ENCODE measurements at regions not wholly inside any gene's neighbourhood (a gene's known extent, or its start where the extent isn't known, plus 50 kb on each side); places are given as distances from the start of the nearest gene placed in this dataset.

- TF ChIP-seq JUNB (IDR thresholded peaks at IDR 0.05; ENCODE audit: unreplicated experiment) = no peak
Observed at GRCh38 chr22:49636214-49636613, 191.5 kb downstream of the BRD1 start (continued).

DNA sequence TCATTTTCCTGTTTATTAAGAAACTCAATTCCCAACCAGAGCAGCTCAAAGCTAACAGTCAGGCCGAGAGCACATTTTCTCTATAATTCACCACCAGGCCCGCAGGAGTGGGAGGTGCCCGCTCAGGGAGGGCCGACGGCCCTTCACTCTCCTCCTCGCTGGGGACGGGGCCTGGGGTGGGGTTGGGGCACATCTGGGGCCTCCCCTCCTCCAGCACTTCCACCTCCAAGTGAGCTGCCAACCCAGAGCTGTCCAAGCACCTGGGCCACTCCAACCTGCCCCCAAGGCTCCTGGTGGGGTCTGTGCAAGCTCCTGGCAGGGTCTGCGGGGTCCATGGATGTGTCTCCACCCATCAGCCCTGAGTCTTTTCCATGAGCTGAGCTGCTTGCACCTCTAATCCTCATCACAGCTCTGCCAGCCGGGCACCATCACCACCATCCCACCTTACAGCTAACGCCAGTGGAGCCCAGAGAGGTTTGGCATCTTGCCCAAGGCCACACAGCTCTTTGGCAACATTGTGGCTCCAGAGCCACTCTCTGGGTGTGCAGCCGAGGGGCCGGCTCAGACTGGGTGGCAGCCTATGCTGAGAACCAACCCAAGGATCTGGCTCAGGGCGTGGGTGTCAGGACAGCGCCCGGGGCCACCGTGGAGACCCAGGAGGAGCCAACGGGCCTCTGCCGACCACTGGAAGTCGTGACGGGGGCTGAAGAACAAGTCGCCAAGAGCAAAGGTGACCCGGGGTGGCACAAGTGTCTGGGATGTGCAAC lies 193.5 kb downstream of the BRD1 start:
- Mint-ChIP-seq H3K4me3 (no peak overlapping the region), H3K4me1 (no peaks in the 10 kb centered on the region; the same call in 2 of the 3 replicates), H3K36me3 (ENCODE audit: low read depth) (no peaks in the 10 kb centered on the region), H3K27ac (no peak overlapping the region; the same call in 1 of the 2 replicates), H3K27me3 (ENCODE audit: insufficient read depth, low read depth, poor library complexity) (peaks cover 7% of the 10 kb centered on the region), H3K9me3 (no peaks in the 10 kb centered on the region)
- no peak overlapping the region for H3K4me2 ChIP-seq
- no peaks in the 10 kb centered on the region for H4K20me1 ChIP-seq (replicated peaks; ENCODE audit: insufficient read depth)
- no peak for ATAC-seq
- no peak overlapping the region for H3K4me3 ChIP-seq
- no peak overlapping the region for H2AFZ ChIP-seq
- no peak for DNase-seq (ENCODE audit: low spot score)
- H3K27ac ChIP-seq (ENCODE audit: low read depth) = no peak overlapping the region
- no peaks in the 10 kb centered on the region for H3F3A ChIP-seq (replicated peaks; ENCODE audit: low read depth)
- H3K4me1 ChIP-seq (ENCODE audit: insufficient read depth) = no peaks in the 10 kb centered on the region
- no peaks in the 10 kb centered on the region for H3K79me2 ChIP-seq (replicated peaks; ENCODE audit: insufficient read depth)
- H3K27me3 ChIP-seq (ENCODE audit: insufficient read depth) = no peaks in the 10 kb centered on the region
- no peaks in the 10 kb centered on the region for H3K9me2 ChIP-seq (ENCODE audit: insufficient read depth)
- no peaks in the 10 kb centered on the region for H3K36me3 ChIP-seq (ENCODE audit: insufficient read depth)
- TF ChIP-seq EZH2phosphoT487 (IDR thresholded peaks at IDR 0.05; ENCODE audit: unreplicated experiment) (no peak), CREB1 (CRISPR knock-in tag; IDR thresholded peaks at IDR 0.05; ENCODE audit: low read depth) (no peak), EZH2 (IDR thresholded peaks at IDR 0.05; ENCODE audit: low read depth, unreplicated experiment) (no peak), ZNF331 (CRISPR knock-in tag; IDR thresholded peaks at IDR 0.05; ENCODE audit: low read depth) (no peak), STAT1 (IDR thresholded peaks at IDR 0.05; ENCODE audit: unreplicated experiment) (no peak), NANOG (IDR thresholded peaks at IDR 0.05; ENCODE audit: borderline replicate concordance) (no peak), ZNF114 (CRISPR knock-in tag; IDR thresholded peaks at IDR 0.05) (no peak), POLR2AphosphoS5 (IDR thresholded peaks at IDR 0.05; ENCODE audit: low read depth) (no peak)
- TF ChIP-seq, protein P1, sequence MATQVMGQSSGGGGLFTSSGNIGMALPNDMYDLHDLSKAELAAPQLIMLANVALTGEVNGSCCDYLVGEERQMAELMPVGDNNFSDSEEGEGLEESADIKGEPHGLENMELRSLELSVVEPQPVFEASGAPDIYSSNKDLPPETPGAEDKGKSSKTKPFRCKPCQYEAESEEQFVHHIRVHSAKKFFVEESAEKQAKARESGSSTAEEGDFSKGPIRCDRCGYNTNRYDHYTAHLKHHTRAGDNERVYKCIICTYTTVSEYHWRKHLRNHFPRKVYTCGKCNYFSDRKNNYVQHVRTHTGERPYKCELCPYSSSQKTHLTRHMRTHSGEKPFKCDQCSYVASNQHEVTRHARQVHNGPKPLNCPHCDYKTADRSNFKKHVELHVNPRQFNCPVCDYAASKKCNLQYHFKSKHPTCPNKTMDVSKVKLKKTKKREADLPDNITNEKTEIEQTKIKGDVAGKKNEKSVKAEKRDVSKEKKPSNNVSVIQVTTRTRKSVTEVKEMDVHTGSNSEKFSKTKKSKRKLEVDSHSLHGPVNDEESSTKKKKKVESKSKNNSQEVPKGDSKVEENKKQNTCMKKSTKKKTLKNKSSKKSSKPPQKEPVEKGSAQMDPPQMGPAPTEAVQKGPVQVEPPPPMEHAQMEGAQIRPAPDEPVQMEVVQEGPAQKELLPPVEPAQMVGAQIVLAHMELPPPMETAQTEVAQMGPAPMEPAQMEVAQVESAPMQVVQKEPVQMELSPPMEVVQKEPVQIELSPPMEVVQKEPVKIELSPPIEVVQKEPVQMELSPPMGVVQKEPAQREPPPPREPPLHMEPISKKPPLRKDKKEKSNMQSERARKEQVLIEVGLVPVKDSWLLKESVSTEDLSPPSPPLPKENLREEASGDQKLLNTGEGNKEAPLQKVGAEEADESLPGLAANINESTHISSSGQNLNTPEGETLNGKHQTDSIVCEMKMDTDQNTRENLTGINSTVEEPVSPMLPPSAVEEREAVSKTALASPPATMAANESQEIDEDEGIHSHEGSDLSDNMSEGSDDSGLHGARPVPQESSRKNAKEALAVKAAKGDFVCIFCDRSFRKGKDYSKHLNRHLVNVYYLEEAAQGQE (IDR thresholded peaks at IDR 0.05; ENCODE audit: unreplicated experiment) = no peak
- TF ChIP-seq, protein P2, sequence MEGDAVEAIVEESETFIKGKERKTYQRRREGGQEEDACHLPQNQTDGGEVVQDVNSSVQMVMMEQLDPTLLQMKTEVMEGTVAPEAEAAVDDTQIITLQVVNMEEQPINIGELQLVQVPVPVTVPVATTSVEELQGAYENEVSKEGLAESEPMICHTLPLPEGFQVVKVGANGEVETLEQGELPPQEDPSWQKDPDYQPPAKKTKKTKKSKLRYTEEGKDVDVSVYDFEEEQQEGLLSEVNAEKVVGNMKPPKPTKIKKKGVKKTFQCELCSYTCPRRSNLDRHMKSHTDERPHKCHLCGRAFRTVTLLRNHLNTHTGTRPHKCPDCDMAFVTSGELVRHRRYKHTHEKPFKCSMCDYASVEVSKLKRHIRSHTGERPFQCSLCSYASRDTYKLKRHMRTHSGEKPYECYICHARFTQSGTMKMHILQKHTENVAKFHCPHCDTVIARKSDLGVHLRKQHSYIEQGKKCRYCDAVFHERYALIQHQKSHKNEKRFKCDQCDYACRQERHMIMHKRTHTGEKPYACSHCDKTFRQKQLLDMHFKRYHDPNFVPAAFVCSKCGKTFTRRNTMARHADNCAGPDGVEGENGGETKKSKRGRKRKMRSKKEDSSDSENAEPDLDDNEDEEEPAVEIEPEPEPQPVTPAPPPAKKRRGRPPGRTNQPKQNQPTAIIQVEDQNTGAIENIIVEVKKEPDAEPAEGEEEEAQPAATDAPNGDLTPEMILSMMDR (conservative IDR thresholded peaks at IDR 0.05; ENCODE audit: low read depth in 2 of 2) = no peak
- TF ChIP-seq, protein P3, sequence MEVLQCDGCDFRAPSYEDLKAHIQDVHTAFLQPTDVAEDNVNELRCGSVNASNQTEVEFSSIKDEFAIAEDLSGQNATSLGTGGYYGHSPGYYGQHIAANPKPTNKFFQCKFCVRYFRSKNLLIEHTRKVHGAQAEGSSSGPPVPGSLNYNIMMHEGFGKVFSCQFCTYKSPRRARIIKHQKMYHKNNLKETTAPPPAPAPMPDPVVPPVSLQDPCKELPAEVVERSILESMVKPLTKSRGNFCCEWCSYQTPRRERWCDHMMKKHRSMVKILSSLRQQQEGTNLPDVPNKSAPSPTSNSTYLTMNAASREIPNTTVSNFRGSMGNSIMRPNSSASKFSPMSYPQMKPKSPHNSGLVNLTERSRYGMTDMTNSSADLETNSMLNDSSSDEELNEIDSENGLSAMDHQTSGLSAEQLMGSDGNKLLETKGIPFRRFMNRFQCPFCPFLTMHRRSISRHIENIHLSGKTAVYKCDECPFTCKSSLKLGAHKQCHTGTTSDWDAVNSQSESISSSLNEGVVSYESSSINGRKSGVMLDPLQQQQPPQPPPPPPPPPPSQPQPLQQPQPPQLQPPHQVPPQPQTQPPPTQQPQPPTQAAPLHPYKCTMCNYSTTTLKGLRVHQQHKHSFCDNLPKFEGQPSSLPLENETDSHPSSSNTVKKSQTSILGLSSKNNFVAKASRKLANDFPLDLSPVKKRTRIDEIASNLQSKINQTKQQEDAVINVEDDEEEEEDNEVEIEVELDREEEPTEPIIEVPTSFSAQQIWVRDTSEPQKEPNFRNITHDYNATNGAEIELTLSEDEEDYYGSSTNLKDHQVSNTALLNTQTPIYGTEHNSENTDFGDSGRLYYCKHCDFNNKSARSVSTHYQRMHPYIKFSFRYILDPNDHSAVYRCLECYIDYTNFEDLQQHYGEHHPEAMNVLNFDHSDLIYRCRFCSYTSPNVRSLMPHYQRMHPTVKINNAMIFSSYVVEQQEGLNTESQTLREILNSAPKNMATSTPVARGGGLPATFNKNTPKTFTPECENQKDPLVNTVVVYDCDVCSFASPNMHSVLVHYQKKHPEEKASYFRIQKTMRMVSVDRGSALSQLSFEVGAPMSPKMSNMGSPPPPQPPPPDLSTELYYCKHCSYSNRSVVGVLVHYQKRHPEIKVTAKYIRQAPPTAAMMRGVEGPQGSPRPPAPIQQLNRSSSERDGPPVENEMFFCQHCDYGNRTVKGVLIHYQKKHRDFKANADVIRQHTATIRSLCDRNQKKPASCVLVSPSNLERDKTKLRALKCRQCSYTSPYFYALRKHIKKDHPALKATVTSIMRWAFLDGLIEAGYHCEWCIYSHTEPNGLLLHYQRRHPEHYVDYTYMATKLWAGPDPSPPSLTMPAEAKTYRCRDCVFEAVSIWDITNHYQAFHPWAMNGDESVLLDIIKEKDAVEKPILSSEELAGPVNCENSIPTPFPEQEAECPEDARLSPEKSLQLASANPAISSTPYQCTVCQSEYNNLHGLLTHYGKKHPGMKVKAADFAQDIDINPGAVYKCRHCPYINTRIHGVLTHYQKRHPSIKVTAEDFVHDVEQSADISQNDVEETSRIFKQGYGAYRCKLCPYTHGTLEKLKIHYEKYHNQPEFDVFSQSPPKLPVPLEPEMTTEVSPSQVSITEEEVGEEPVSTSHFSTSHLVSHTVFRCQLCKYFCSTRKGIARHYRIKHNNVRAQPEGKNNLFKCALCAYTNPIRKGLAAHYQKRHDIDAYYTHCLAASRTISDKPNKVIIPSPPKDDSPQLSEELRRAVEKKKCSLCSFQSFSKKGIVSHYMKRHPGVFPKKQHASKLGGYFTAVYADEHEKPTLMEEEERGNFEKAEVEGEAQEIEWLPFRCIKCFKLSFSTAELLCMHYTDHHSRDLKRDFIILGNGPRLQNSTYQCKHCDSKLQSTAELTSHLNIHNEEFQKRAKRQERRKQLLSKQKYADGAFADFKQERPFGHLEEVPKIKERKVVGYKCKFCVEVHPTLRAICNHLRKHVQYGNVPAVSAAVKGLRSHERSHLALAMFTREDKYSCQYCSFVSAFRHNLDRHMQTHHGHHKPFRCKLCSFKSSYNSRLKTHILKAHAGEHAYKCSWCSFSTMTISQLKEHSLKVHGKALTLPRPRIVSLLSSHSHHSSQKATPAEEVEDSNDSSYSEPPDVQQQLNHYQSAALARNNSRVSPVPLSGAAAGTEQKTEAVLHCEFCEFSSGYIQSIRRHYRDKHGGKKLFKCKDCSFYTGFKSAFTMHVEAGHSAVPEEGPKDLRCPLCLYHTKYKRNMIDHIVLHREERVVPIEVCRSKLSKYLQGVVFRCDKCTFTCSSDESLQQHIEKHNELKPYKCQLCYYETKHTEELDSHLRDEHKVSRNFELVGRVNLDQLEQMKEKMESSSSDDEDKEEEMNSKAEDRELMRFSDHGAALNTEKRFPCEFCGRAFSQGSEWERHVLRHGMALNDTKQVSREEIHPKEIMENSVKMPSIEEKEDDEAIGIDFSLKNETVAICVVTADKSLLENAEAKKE (CRISPR knock-in tag; IDR thresholded peaks at IDR 0.05) = no peak
- TF ChIP-seq, protein P4, sequence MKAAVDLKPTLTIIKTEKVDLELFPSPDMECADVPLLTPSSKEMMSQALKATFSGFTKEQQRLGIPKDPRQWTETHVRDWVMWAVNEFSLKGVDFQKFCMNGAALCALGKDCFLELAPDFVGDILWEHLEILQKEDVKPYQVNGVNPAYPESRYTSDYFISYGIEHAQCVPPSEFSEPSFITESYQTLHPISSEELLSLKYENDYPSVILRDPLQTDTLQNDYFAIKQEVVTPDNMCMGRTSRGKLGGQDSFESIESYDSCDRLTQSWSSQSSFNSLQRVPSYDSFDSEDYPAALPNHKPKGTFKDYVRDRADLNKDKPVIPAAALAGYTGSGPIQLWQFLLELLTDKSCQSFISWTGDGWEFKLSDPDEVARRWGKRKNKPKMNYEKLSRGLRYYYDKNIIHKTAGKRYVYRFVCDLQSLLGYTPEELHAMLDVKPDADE (IDR thresholded peaks at IDR 0.05) = no peak

All from GM23338 (cell line).